HG03460 (cell line): ENCODE measurements at regions not wholly inside any gene's neighbourhood (a gene's known extent, or its start where the extent isn't known, plus 50 kb on each side); places are given as distances from the start of the nearest gene placed in this dataset.
"Not testable (repeated sequence)": the region's sequence is repeated elsewhere in the genome, so short reads cannot be mapped to it uniquely, and the experiment has no call there.

Source experiments
- ATAC-seq: cut with Tn5 transposase; IDR thresholded peaks from one replicate; pipeline ENCODE4 v1.9.1; 2021; ENCODE audit not compliant: unreplicated experiment

- ATAC-seq: peak; percentile 52
These were observed 54.7 kb downstream of the OR4M2 start for GRCh38 chr15:22134941-22135566.

DNA sequence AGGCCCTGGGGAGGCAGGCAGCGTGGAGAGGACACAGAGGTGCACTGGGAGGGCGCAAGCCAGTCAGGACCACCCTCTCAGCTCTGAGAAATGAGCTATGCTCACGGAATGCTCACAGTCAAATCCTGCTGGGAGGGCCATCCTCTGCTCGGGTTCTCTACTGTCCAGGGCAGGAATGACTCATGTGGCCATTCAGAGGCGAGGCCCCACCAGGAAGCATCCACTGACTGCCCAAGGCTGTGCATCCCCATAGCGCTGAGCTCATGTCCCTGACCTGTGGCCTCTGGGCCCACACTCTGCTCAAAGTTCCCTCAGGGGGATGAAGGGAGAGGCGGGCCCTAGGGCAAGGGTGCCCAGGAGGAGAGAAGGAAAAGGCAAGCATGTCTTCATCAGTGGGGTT lies 57.2 kb downstream of the OR4M2 start:
- ATAC-seq: not testable (repeated sequence)

DNA sequence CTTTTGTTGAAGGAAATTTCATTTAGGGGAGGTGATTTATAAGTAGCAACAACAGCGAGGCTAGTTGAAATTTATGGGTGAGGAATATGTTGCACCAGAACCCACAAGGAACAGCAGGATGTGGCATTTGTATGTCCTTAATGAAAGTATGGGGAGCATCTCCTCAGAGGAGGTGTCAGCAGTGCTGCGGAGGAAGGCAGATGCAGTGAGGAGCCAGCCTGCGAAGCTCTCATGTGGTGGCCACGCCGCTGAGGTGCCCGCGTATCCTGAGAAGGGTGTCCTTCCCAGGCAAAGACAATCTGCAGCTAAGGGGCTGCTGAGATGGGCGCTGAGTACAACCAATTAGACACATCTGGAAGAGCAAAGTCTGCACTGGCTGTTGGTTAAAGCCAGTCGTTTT lies 60.8 kb downstream of the OR4M2 start:
- not testable (repeated sequence) for ATAC-seq

DNA sequence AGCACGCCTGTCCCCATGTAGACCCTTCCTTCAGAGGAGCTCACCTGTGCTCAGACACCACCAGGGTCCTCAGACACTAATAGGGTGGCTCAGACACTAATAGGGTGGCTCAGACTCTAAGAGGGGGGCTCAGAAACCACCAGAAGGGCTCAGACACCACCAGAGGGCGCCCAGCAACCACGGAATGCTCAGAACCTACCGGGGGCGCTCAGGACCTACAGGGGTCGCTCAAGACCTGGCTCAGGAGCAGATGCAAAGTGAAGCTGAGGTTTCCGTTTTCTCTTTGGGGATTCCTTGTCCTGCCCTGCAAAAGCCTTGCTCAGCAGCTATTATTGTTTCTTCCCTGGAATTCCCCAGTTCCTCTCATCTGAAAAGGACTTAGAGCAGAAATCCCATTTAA lies 67.8 kb downstream of the OR4M2 start:
- ATAC-seq: peak; percentile 99

DNA sequence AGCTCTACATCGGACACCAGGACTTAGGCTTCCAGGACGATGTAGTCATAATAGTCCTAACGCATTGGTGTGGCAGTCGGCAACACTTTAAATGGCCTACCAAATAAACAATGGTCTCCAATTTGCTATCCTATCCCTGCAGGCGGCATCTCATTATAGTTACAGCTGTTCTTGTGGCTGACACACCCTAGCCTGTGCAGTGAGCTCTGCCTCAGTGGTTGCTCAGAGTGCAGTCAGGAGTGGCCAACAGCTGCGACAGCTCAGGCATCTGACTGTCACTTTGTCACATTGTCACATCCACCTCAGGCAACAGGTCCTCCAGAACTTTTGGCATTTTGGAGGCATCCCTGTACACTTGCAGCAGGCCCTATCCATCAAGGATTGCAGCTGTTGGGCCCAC lies 77.9 kb downstream of the OR4M2 start:
- not testable (repeated sequence) for ATAC-seq

DNA sequence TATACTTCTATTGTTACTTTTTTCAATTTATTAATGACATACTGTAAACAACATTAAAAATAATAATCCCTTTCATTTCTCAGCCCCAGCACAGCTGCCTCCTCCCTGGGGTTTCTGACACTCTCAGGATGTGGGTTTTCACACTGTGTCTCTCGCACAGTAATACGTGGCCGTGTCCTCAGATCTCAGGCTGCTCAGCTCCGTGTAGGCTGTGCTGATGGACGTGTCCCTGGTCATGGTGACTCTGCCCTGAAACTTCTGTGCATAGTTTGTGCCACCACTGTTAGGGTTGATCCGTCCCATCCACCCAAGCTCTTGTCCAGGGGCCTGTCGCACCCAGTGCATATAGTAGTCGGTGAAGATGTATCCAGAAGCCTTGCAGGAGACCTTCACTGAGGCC lies 80.0 kb downstream of the OR4M2 start:
- ATAC-seq: peak; percentile 29

DNA sequence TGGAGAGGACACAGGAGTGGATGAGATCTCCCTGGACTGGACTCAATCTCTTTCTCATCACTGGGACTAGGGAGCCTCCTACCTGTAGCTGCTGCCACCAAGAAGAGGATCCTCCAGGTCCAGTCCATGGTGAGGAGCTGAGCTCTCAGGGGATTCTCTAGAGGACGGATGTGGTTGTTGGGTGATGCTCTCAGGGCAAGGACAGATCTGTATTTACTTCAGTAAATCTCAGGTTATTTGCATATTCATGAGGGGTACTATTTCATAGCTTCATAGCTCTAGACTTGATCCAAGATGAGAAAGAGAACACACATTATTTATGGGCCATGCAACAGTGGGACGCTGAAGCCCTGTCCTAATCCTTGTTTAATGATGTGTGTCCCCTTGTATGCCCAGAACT lies 80.4 kb downstream of the OR4M2 start:
- peak; percentile 76 for ATAC-seq

DNA sequence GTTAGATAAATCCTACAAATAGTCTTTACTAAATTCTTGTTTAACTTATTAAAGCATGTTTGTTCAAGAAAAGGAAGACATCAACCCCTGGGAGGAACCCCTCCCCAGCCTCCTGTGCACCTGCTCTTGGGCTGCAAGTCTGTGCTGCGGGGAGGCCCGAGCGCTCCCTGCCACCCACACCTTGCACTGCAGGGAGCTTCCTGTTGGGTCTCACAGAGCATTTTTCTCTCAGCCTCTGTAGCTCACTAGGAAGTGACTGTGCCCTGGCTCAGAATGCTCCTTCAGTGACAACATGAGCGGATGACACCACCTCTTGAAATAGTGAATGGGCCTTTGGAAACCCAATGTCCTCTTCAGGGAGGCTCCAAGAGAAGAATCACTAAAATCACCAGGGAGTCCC lies 81.1 kb downstream of the OR4M2 start:
- peak; percentile 78 for ATAC-seq

GRCh38 chr15:22163715-22164114 lies 83.4 kb downstream of the OR4M2 start:
- not testable (repeated sequence) for ATAC-seq

DNA sequence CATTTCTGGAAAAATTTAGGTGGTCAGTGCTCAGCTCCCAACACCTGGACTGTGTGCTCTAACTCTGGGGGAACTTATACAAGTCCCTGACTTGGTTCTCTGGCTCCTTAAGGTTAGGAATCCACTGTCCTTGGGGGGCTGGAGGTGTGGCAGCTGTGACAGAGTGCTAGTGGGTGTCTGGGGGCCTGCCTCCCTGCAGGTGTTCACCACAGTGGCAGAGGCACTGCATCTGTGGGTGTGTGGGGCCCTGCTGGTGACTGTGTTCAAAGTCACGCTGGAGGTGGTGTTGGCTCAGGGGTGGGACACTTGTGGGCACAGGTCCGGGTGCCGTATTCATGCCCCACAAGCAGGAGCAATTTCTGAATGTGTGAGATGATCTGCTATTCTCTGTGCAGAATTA lies 87.2 kb downstream of the OR4M2 start:
- not testable (repeated sequence) for ATAC-seq

GRCh38 chr15:22173029-22173998 lies 93.0 kb downstream of the OR4M2 start:
- ATAC-seq: peak; percentile 68

- ATAC-seq: peak; percentile 48
These were observed 93.8 kb downstream of the OR4M2 start for GRCh38 chr15:22174088-22174487.

DNA sequence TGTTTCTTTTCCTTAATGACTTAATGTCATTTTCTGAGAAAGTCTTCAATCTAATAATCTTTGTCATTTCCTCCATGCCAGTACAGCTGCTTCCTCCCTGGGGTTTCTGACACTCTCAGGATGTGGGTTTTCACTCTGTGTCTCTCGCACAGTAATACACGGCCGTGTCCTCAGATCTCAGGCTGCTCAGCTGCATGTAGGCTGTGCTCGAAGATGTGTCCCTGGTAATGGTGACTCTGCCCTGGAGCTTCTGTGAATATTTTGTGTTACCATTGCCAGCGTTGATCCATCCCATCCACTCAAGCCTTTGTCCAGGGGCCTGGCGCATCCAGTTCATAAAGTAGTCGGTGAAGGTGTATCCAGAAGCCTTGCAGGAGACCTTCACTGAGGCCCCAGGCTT lies 97.6 kb downstream of the OR4M2 start:
- ATAC-seq: not testable (repeated sequence)

- not testable (repeated sequence) for ATAC-seq
These were observed 98.1 kb downstream of the OR4M2 start for GRCh38 chr15:22178438-22178837.

- not testable (repeated sequence) for ATAC-seq
These were observed 98.7 kb downstream of the OR4M2 start for GRCh38 chr15:22179043-22179442.

DNA sequence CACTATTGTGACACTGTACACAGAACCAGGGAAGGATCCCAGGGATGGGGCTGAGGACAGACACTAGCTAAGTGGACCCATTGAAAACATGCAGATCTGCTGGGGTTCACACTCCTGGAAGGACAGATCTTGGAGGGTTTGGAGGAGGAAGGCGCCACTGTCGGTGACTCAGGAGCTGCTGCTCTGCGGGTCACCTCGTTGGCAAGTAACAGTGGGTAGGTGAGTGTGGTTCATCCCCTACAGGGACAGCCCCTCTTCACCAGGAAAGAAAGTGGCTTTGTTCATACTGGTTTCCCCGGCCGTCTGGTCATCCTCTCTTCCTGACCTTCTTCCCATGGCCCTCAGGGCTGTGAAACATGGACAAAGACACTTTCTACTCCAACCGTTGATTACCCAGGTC lies 100.3 kb downstream of the OR4M2 start:
- ATAC-seq: not testable (repeated sequence)

- peak; percentile 61 for ATAC-seq
These were observed 104.4 kb downstream of the OR4M2 start for GRCh38 chr15:22184678-22185077.

DNA sequence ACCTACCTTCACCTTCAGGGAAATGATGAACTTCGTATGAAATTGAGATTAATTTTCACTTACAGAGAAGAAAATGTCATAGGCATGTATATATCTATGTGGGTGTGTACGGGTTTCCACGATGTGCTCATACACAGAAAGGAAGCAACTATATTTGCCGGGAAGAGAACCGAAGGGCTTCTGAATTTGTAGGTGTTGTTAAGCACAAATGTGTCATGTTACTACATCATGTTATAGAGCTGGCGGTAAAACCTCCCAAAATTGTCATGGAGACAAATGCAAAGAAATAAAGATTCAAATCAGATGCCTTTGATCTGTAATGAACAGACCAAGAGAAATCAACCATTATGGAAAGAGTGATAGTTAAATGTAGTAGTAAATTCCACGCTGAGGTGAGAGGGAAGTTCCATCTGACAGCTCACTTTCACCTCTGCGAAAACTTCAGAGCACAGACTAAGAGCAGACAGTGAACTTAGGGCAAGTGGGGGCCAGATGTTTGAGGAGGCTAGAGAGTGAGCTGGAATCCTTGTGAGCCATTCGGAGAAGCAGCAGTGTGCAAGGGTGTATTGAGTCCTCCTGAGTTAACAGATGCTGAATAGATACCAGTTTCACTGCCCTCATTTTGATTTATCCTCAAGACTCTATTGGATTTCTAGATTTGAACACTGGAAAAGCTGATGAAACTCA lies 106.7 kb downstream of the OR4M2 start:
- ATAC-seq: not testable (repeated sequence)

- not testable (repeated sequence) for ATAC-seq
These were observed 111.5 kb downstream of the OR4M2 start for GRCh38 chr15:22191818-22192217.

DNA sequence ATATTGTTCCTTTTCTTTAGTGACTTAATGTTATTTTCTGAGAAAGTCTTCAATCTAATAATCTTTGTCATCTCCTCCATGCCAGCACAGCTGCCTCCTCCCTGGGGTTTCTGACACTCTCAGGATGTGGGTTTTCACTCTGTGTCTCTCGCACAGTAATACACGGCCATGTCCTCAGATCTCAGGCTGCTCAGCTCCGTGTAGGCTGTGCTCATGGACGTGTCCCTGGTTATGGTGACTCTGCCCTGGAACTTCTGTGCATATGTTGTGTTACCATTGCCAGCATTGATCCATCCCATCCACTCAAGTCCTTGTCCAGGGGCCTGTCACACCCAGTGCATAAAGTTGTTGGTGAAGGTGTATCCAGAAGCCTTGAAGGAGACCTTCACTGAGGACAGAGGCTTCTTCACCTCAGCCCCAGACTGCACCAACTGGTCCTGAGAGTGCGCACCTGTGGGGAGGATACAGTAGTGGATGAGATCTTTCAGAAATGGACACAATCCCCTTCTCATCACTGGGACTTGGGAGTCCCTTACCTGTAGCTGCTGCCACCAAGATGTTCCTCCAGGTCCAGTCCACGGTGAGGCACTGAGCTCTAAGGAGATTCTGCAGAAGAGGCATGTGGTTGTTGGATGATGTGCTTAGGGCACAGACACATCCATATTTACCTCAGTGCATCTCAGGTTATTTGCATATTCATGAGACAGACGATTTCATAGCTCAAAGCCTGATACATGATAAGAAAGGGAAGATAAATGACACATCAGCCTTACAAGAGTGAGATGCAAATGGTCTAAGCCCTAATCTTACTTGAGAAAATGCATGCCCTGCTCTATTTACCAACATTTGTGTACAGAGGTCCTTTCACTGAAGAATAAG lies 114.7 kb downstream of the OR4M2 start:
- not testable (repeated sequence) for ATAC-seq
